Stimulated activated naive CD8-positive, alpha-beta T cell treated with anti-CD3 and anti-CD28 coated beads, Interleukin-15, Interleukin-2, amounts not matched to agents 100 U/mL and 50 U/mL, for 24 hours (primary cell): ENCODE measurements at regions not wholly inside any gene's neighbourhood (a gene's known extent, or its start where the extent isn't known, plus 50 kb on each side); places are given as distances from the start of the nearest gene placed in this dataset.
A peak's percentile ranks its signal among the peaks of the same experiment; 100 is the strongest.

Experiments used
- ATAC-seq: fragments of 150-1000 bp; cut with Tn5 transposase; one replicate; pipeline ENCODE4 v1.10.0; 2021
- DNase-seq: peaks from one replicate; pipeline ENCODE4 v3.0.0; 2021

- DNase-seq, result no peak
Observed at GRCh38 chr6:14275493-14275851, 157.9 kb downstream of the CD83 start.

GRCh38 chr6:14276071-14276470, 158.5 kb downstream of the CD83 start:
- no peak for ATAC-seq
- no peak for DNase-seq

More at GRCh38 chr6:14275493-14275851, 157.9 kb downstream of the CD83 start:
- ATAC-seq, result no peak

- DNase-seq, result no peak
- peak; percentile 66 for ATAC-seq
Observed at GRCh38 chr6:14276667-14277404, 159.3 kb downstream of the CD83 start.

GRCh38 chr6:14277405-14277930, 159.9 kb downstream of the CD83 start:
- DNase-seq (no peak), ATAC-seq (peak; percentile 38)

GRCh38 chr6:14278006-14278405, 160.4 kb downstream of the CD83 start:
- DNase-seq (no peak), ATAC-seq (no peak)

- no peak for DNase-seq
- ATAC-seq, result no peak
Observed at GRCh38 chr6:14278446-14278845, 160.9 kb downstream of the CD83 start.

GRCh38 chr6:14280006-14280510, 162.5 kb downstream of the CD83 start:
- no peak for DNase-seq
- ATAC-seq, result no peak

- DNase-seq (no peak), ATAC-seq (no peak)
Observed at GRCh38 chr6:14280766-14281293, 163.3 kb downstream of the CD83 start.

- ATAC-seq (no peak), DNase-seq (no peak)
Observed at GRCh38 chr6:14281811-14282660, 164.5 kb downstream of the CD83 start.

GRCh38 chr6:14282854-14283505, 165.4 kb downstream of the CD83 start:
- DNase-seq (no peak), ATAC-seq (no peak)

GRCh38 chr6:14283600-14284235, 166.1 kb downstream of the CD83 start:
- DNase-seq (no peak), ATAC-seq (no peak)

- no peak for ATAC-seq
- DNase-seq, result no peak
Observed at GRCh38 chr6:14284969-14285590, 167.5 kb downstream of the CD83 start.

GRCh38 chr6:14286144-14286543, 168.6 kb downstream of the CD83 start:
- DNase-seq (no peak), ATAC-seq (no peak)

- no peak for DNase-seq
- ATAC-seq, result no peak
Observed at GRCh38 chr6:14286634-14287428, 169.3 kb downstream of the CD83 start.

GRCh38 chr6:14287707-14288106, 170.1 kb downstream of the CD83 start:
- no peak for DNase-seq
- ATAC-seq, result no peak

GRCh38 chr6:14288910-14289309, 171.3 kb downstream of the CD83 start:
- ATAC-seq, result no peak
- DNase-seq, result no peak

GRCh38 chr6:14290041-14290771, 172.6 kb downstream of the CD83 start:
- ATAC-seq (no peak), DNase-seq (no peak)

GRCh38 chr6:14290772-14291330, 173.3 kb downstream of the CD83 start:
- ATAC-seq (no peak), DNase-seq (no peak)

- no peak for DNase-seq
- no peak for ATAC-seq
Observed at GRCh38 chr6:14291331-14291730, 173.8 kb downstream of the CD83 start.
